HCT116 (cell line): ENCODE measurements at regions not wholly inside any gene's neighbourhood (a gene's known extent, or its start where the extent isn't known, plus 50 kb on each side); places are given as distances from the start of the nearest gene placed in this dataset.

Source experiments
- ATAC-seq: fragments of 200-7000 bp; cut with Tn5 transposase; 2 replicates; pipeline ENCODE4 v1.9.1; 2020; ENCODE audit warnings: mild to moderate bottlenecking, moderate library complexity
- BruUV-seq: library from RNA; stranded (reverse); fragments of 400-500 nt; replicated peaks from 2 replicates; lab custom pipeline; 2021; lab: Mats Ljungman, UMichigan
- CTCF ChIA-PET: fragments of 300-600 bp; sonication (Branson Sonifier 250); formaldehyde crosslinking; loops from one replicate; lab custom pipeline; 2021; ENCODE audit warnings: antibody characterized with exemption; lab: Charles Lee
- POLR2A ChIA-PET: fragments of 300-600, 350-600 bp; sonication (Branson Sonifier 250); formaldehyde crosslinking; loops from one replicate; lab custom pipeline; 2021; ENCODE audit warnings: antibody characterized with exemption; lab: Charles Lee
- RAD21 ChIA-PET, 2 experiments: fragments of 300-600 bp; sonication (Branson Sonifier 250); formaldehyde crosslinking; loops; one replicate each; lab custom pipeline; 2023; ENCODE audit warnings: low total read pairs in 2 of 2; ENCODE audit not compliant: uncharacterized antibody in 2 of 2, unreplicated experiment in 2 of 2, low non-redundant PET in 1 of 2; lab: Charles Lee
- DNase-seq: peaks from one replicate; pipeline ENCODE4 v3.0.0-alpha.2; 2010; ENCODE audit warnings: low read depth, low spot score
- H2AFZ ChIP-seq: fragments of 200-600 bp; shearing (Covaris generic), sonication (generic); 2 replicates; pipeline ENCODE4 v1.6.1; 2017; ENCODE audit warnings: low read depth, mixed run types, mixed read lengths, antibody characterized with exemption, low read length; ENCODE audit not compliant: poor library complexity, severe bottlenecking
- H3K27ac ChIP-seq: 2 replicates; pipeline ENCODE4 v1.5.1; 2012; ENCODE audit warnings: low read depth, low read length
- H3K27me3 ChIP-seq: fragments of 200-600 bp; sonication (generic); 2 replicates; pipeline ENCODE4 v1.6.1; 2016; ENCODE audit warnings: mixed run types, low read length, mixed read lengths; ENCODE audit not compliant: insufficient read depth
- H3K36me3 ChIP-seq, 2 experiments: fragments of 200-500 bp in 1 of 2; fragments of 200-600 bp in 1 of 2; sonication (Bioruptor generic) in 1 of 2; sonication (generic) in 1 of 2; 2 replicates each; pipeline versions ENCODE4 v1.5.1 to v1.6.1; 2014 to 2016; ENCODE audit warnings: low read length in 2 of 2, inconsistent platforms in 1 of 2, mixed read lengths in 1 of 2, mixed run types in 1 of 2; ENCODE audit not compliant: insufficient read depth in 2 of 2, control insufficient read depth in 1 of 2
- H3K4me1 ChIP-seq, 2 experiments: fragments of 200-600 bp in 1 of 2; sonication (generic) in 1 of 2; 2 replicates each; pipeline versions ENCODE4 v1.5.1 to v1.6.1; 2012 to 2017; ENCODE audit warnings: low read length in 2 of 2, inconsistent platforms in 1 of 2, mild to moderate bottlenecking in 1 of 2, mixed read lengths in 1 of 2, mixed run types in 1 of 2, moderate library complexity in 1 of 2; ENCODE audit not compliant: insufficient read depth in 2 of 2, control insufficient read depth in 1 of 2
- H3K4me2 ChIP-seq: fragments of 200-600 bp; sonication (generic); 2 replicates; pipeline ENCODE4 v1.6.1; 2017; ENCODE audit warnings: mixed run types, low read length, mixed read lengths
- H3K4me3 ChIP-seq, 2 experiments: fragments of 200-600 bp in 1 of 2; sonication (generic) in 1 of 2; replicated peaks in 1 of 2; 2 replicates each; pipeline ENCODE4 v1.5.1; 2011 to 2016; ENCODE audit warnings: low read length in 2 of 2, control low read depth in 1 of 2, low read depth in 1 of 2, mild to moderate bottlenecking in 1 of 2, mixed read lengths in 1 of 2, mixed run types in 1 of 2
- H3K79me2 ChIP-seq: fragments of 200-600 bp; sonication (generic); 2 replicates; pipeline ENCODE4 v1.6.1; 2017; ENCODE audit warnings: mild to moderate bottlenecking, mixed run types, low read length, moderate library complexity, mixed read lengths; ENCODE audit not compliant: insufficient read depth
- H3K9ac ChIP-seq: fragments of 200-600 bp; sonication (generic); 2 replicates; pipeline ENCODE4 v1.6.1; 2016; ENCODE audit warnings: low read length, mixed read lengths
- H3K9me2 ChIP-seq: fragments of 200-600 bp; sonication (generic), shearing (Covaris generic); 2 replicates; pipeline ENCODE4 v1.6.1; 2017; ENCODE audit warnings: mixed run types, mild to moderate bottlenecking, moderate library complexity; ENCODE audit not compliant: insufficient read depth
- H3K9me3 ChIP-seq, 2 experiments: fragments of 200-500 bp in 1 of 2; fragments of 200-600 bp in 1 of 2; sonication (Bioruptor generic) in 1 of 2; sonication (generic) in 1 of 2; 2 replicates each; pipeline ENCODE4 v1.6.1; 2014 to 2017; ENCODE audit warnings: low read length in 2 of 2, mixed read lengths in 2 of 2, inconsistent platforms in 1 of 2, low read depth in 1 of 2, mild to moderate bottlenecking in 1 of 2, mixed run types in 1 of 2, moderate library complexity in 1 of 2; ENCODE audit not compliant: control insufficient read depth in 1 of 2, insufficient read depth in 1 of 2
- H4K20me1 ChIP-seq: fragments of 200-600 bp; sonication (generic), shearing (Covaris generic); 2 replicates; pipeline ENCODE4 v1.6.1; 2017; ENCODE audit warnings: mixed run types, mild to moderate bottlenecking, moderate library complexity; ENCODE audit not compliant: insufficient read depth
- ATF3 ChIP-seq: IDR thresholded peaks from 2 replicates; pipeline ENCODE4 v1.6.1; 2012
- CEBPB ChIP-seq: IDR thresholded peaks from 2 replicates; pipeline ENCODE4 v1.6.1; 2012; ENCODE audit warnings: low read depth
- CTCF ChIP-seq, 3 experiments: fragments of 200-600 bp in 1 of 3; sonication (generic) in 1 of 3; IDR thresholded peaks in 2 of 3; conservative IDR thresholded peaks in 1 of 3; 2 replicates each; pipeline ENCODE4 v1.5.1; 2012 to 2017; ENCODE audit warnings: low read depth in 2 of 3, low read length in 2 of 3, antibody characterized with exemption in 1 of 3, borderline replicate concordance in 1 of 3, control low read depth in 1 of 3, mild to moderate bottlenecking in 1 of 3, mixed read lengths in 1 of 3, mixed run types in 1 of 3, moderate library complexity in 1 of 3; ENCODE audit not compliant: insufficient read depth in 1 of 3
- EGR1 ChIP-seq: IDR thresholded peaks from 2 replicates; pipeline ENCODE4 v1.6.1; 2012; ENCODE audit warnings: low read depth
- ELF1 ChIP-seq: IDR thresholded peaks from 2 replicates; pipeline ENCODE4 v1.6.1; 2012; ENCODE audit warnings: low read depth, borderline replicate concordance
- EZH2phosphoT487 ChIP-seq: fragments of 200-600 bp; IDR thresholded peaks from 2 replicates; pipeline ENCODE4 v1.6.1; 2018; ENCODE audit warnings: antibody characterized with exemption, borderline replicate concordance
- FOSL1 ChIP-seq: IDR thresholded peaks from 2 replicates; pipeline ENCODE4 v1.6.1; 2012; ENCODE audit warnings: low read depth
- JUND ChIP-seq: IDR thresholded peaks from 2 replicates; pipeline ENCODE4 v1.6.1; 2012
- MAX ChIP-seq: IDR thresholded peaks from 2 replicates; pipeline ENCODE4 v1.6.1; 2012
- POLR2AphosphoS5 ChIP-seq: IDR thresholded peaks from 2 replicates; pipeline ENCODE4 v1.6.1; 2011; ENCODE audit warnings: mild to moderate bottlenecking, low read depth, low read length, moderate library complexity
- RAD21 ChIP-seq: IDR thresholded peaks from 2 replicates; pipeline ENCODE4 v1.6.1; 2012; ENCODE audit warnings: low read depth, mild to moderate bottlenecking
- SIN3A ChIP-seq: IDR thresholded peaks from 2 replicates; pipeline ENCODE4 v1.6.1; 2012; ENCODE audit warnings: low read depth
- SP1 ChIP-seq: IDR thresholded peaks from 2 replicates; pipeline ENCODE4 v1.6.1; 2012; ENCODE audit warnings: low read depth
- TCF7L2 ChIP-seq: IDR thresholded peaks from 2 replicates; pipeline ENCODE4 v1.7.0; 2011; ENCODE audit warnings: borderline replicate concordance, inconsistent platforms; ENCODE audit not compliant: insufficient read depth, insufficient read length; ENCODE audit errors: extremely low read depth
- YY1 ChIP-seq: IDR thresholded peaks from 2 replicates; pipeline ENCODE4 v1.6.1; 2011; ENCODE audit warnings: low read length, low read depth, moderate library complexity, mild to moderate bottlenecking; ENCODE audit not compliant: insufficient replicate concordance; ENCODE audit errors: extremely low read depth
- ZBTB33 ChIP-seq: IDR thresholded peaks from 2 replicates; pipeline ENCODE4 v1.6.1; 2011; ENCODE audit warnings: mild to moderate bottlenecking, low read length, moderate library complexity; ENCODE audit not compliant: insufficient replicate concordance; ENCODE audit errors: extremely low read depth
- ZFX ChIP-seq: fragments of 450-650 bp; IDR thresholded peaks from 2 replicates; pipeline ENCODE4 v1.6.1; 2017
- ZNF274 ChIP-seq: fragments of 200-500 bp; sonication (Bioruptor generic); IDR thresholded peaks from 2 replicates; pipeline ENCODE4 v1.6.1; 2014; ENCODE audit warnings: mild to moderate bottlenecking, low read depth, low read length, inconsistent platforms
- intact Hi-C: fragments of 100-400 bp; cut with micrococcal nuclease; formaldehyde crosslinking; loops from 2 replicates; pipeline ENCODE4 v1.10.0; 2022

- DNase-seq (no peak), ATAC-seq (no peak)
- H3K27ac ChIP-seq, result no peak overlapping the region
- H3K79me2 ChIP-seq, result no peaks in the 10 kb centered on the region
- H3K4me1 ChIP-seq, result no peaks in the 10 kb centered on the region
- ChIA-PET RAD21 (no interaction called here), CTCF (no interaction called here), POLR2A (interaction anchor here (0.7 kb wide), 1 partner anchor 812 kb away, joined by 3 read pairs; no protein-coding TSS in a partner anchor)
- no peaks in the 10 kb centered on the region for H3K36me3 ChIP-seq
- H3K4me3 ChIP-seq, result no peak overlapping the region
- BruUV-seq, result no TSS peak
- no peak overlapping the region for H3K4me2 ChIP-seq
- TF ChIP-seq POLR2AphosphoS5 (no peak), ZFX (no peak), RAD21 (no peak)
- no peak overlapping the region for H2AFZ ChIP-seq
- no peaks in the 10 kb centered on the region for H3K27me3 ChIP-seq
- no peak overlapping the region for H3K9ac ChIP-seq
- no peaks in the 10 kb centered on the region for H4K20me1 ChIP-seq
- intact Hi-C loops, result no loop called here
- no peaks in the 10 kb centered on the region for H3K9me2 ChIP-seq
- H3K9me3 ChIP-seq, result no peaks in the 10 kb centered on the region
Observed at GRCh38 chr2:234814374-234814773, 137.4 kb upstream of the SH3BP4 start.

GRCh38 chr2:234812851-234813250 is 139.0 kb upstream of the SH3BP4 start:
- Histone ChIP-seq H3K27ac (no peak overlapping the region), H4K20me1 (no peaks in the 10 kb centered on the region), H3K9ac (no peak overlapping the region), H3K79me2 (no peaks in the 10 kb centered on the region), H3K4me1 (no peaks in the 10 kb centered on the region), H3K4me2 (no peak overlapping the region), H3K36me3 (no peaks in the 10 kb centered on the region), H3K4me3 (no peak overlapping the region), H2AFZ (no peak overlapping the region), H3K27me3 (no peaks in the 10 kb centered on the region), H3K9me3 (no peaks in the 10 kb centered on the region), H3K9me2 (no peaks in the 10 kb centered on the region)
- RAD21 ChIA-PET, result no interaction called here
- POLR2A ChIA-PET, result no interaction called here
- CTCF ChIA-PET, result no interaction called here
- no peak for ATAC-seq
- intact Hi-C loops, result no loop called here
- DNase-seq, result no peak
- TF ChIP-seq FOSL1 (no peak), EZH2phosphoT487 (no peak), ZBTB33 (no peak), ZNF274 (no peak), ELF1 (no peak), CTCF (IDR thresholded peaks at IDR 0.05 in 2 of 3, conservative IDR thresholded peaks at IDR 0.05 in 1 of 3; ENCODE audit: borderline replicate concordance in 1 of 3, insufficient read depth in 1 of 3, low read depth in 2 of 3, low read length in 2 of 3) (no peak), RAD21 (no peak), TCF7L2 (no peak), POLR2AphosphoS5 (no peak), SIN3A (no peak), MAX (no peak), SP1 (no peak), EGR1 (no peak), CEBPB (no peak), YY1 (no peak), ATF3 (no peak), JUND (no peak)
- BruUV-seq, result no TSS peak
